GM19025 (cell line): ENCODE measurements at regions not wholly inside any gene's neighbourhood (a gene's known extent, or its start where the extent isn't known, plus 50 kb on each side); places are given as distances from the start of the nearest gene placed in this dataset.
A peak's percentile ranks its signal among the peaks of the same experiment; 100 is the strongest.

ENCODE experiments used
- ATAC-seq: cut with Tn5 transposase; IDR thresholded peaks from one replicate; pipeline ENCODE4 v1.9.1; 2021; ENCODE audit warnings: mild to moderate bottlenecking, low read depth, moderate library complexity; ENCODE audit not compliant: unreplicated experiment

- no peak for ATAC-seq
These were observed 49.9 kb upstream of the ATP2B2 start for GRCh38 chr3:10555263-10555662.

- ATAC-seq, result no peak
These were observed 50.9 kb upstream of the ATP2B2 start for GRCh38 chr3:10556312-10556711.

- no peak for ATAC-seq
These were observed 51.9 kb upstream of the ATP2B2 start for GRCh38 chr3:10557250-10557649.

GRCh38 chr3:10557781-10558373, 52.5 kb upstream of the ATP2B2 start:
- no peak for ATAC-seq

GRCh38 chr3:10558736-10559135, 53.4 kb upstream of the ATP2B2 start:
- no peak for ATAC-seq

- ATAC-seq, result no peak
These were observed 54.9 kb upstream of the ATP2B2 start for GRCh38 chr3:10560060-10560861.

- ATAC-seq, result no peak
These were observed 56.0 kb upstream of the ATP2B2 start for GRCh38 chr3:10561162-10561945.

- ATAC-seq, result no peak
These were observed 56.7 kb upstream of the ATP2B2 start for GRCh38 chr3:10561946-10562560.

- ATAC-seq, result peak; percentile 79
These were observed 58.0 kb upstream of the ATP2B2 start for GRCh38 chr3:10563396-10563795.

GRCh38 chr3:10565814-10566213, 60.4 kb upstream of the ATP2B2 start:
- no peak for ATAC-seq

GRCh38 chr3:10566451-10566850, 61.1 kb upstream of the ATP2B2 start:
- no peak for ATAC-seq

- no peak for ATAC-seq
These were observed 63.2 kb upstream of the ATP2B2 start for GRCh38 chr3:10568549-10568948.

- no peak for ATAC-seq
These were observed 65.0 kb upstream of the ATP2B2 start for GRCh38 chr3:10570196-10570946.

- no peak for ATAC-seq
These were observed 68.8 kb upstream of the ATP2B2 start for GRCh38 chr3:10574101-10574620.

- ATAC-seq, result no peak
These were observed 70.3 kb upstream of the ATP2B2 start for GRCh38 chr3:10575601-10576160.

GRCh38 chr3:10577486-10577885, 72.1 kb upstream of the ATP2B2 start:
- ATAC-seq, result no peak

GRCh38 chr3:10580426-10580825, 75.0 kb upstream of the ATP2B2 start:
- no peak for ATAC-seq

GRCh38 chr3:10581251-10581650, 75.9 kb upstream of the ATP2B2 start:
- no peak for ATAC-seq

- no peak for ATAC-seq
These were observed 76.3 kb upstream of the ATP2B2 start for GRCh38 chr3:10581716-10582115.

- ATAC-seq, result no peak
These were observed 77.3 kb upstream of the ATP2B2 start for GRCh38 chr3:10582733-10583132.
